GM12878 (cell line): ENCODE measurements at regions not wholly inside any gene's neighbourhood (a gene's known extent, or its start where the extent isn't known, plus 50 kb on each side); places are given as distances from the start of the nearest gene placed in this dataset.

Experiments used
- ATAC-seq: fragments of 200-7000 bp; cut with Tn5 transposase; 3 replicates; pipeline ENCODE4 v1.9.1; 2020; ENCODE audit warnings: mild to moderate bottlenecking, moderate library complexity
- BruUV-seq: library from RNA; stranded (reverse); fragments of 400-500 nt; replicated peaks from 2 replicates; lab custom pipeline; 2021; lab: Mats Ljungman, UMichigan
- CTCF ChIA-PET: fragments of 300-600 bp; sonication (Branson Sonifier 250); formaldehyde crosslinking; extraction: SDS; loops from one replicate; lab custom pipeline; 2021; ENCODE audit warnings: inconsistent platforms; lab: Yijun Ruan, JAX
- POLR2A ChIA-PET: fragments of 350-600 bp; formaldehyde crosslinking; extraction: SDS; loops from one replicate; lab custom pipeline; 2021; ENCODE audit warnings: inconsistent platforms; lab: Charles Lee
- RAD21 ChIA-PET: fragments of 300-600 bp; sonication (Branson Sonifier 250); formaldehyde crosslinking; loops from one replicate; lab custom pipeline; 2023; ENCODE audit warnings: antibody characterized with exemption; ENCODE audit not compliant: unreplicated experiment; lab: Charles Lee
- SMC1A ChIA-PET: fragments of 300-600 bp; sonication (Branson Sonifier 250); formaldehyde crosslinking; loops from one replicate; lab custom pipeline; 2023; ENCODE audit not compliant: unreplicated experiment, uncharacterized antibody; lab: Charles Lee
- DNase-seq: peaks from one replicate; pipeline ENCODE4 v3.0.0-alpha.2; 2011; ENCODE audit warnings: low read depth, low spot score
- FAIRE-seq: peaks from 3 replicates; lab custom pipeline; 2011; peaks lifted over from hg19 to GRCh38; lab: Jason Lieb, UNC
- H2AFZ ChIP-seq: 2 replicates; pipeline ENCODE4 v1.6.0; 2011; ENCODE audit warnings: low read depth, low read length, control low read depth; ENCODE audit not compliant: control insufficient read depth
- H3K27ac ChIP-seq: 2 replicates; pipeline ENCODE4 v1.5.1; 2011; ENCODE audit warnings: control low read depth; ENCODE audit not compliant: control insufficient read depth, insufficient read depth
- H3K27me3 ChIP-seq, 2 experiments: replicated peaks in 1 of 2; 2 replicates each; pipeline versions ENCODE4 v1.6.0 to v1.6.1; 2011; ENCODE audit warnings: low read length in 1 of 2; ENCODE audit not compliant: control insufficient read depth in 2 of 2, insufficient read depth in 2 of 2
- H3K36me3 ChIP-seq, 2 experiments: 2 replicates each; pipeline ENCODE4 v1.5.1; 2011; ENCODE audit warnings: low read length in 1 of 2; ENCODE audit not compliant: control insufficient read depth in 2 of 2, insufficient read depth in 2 of 2
- H3K4me1 ChIP-seq: 2 replicates; pipeline ENCODE4 v1.6.1; 2011; ENCODE audit warnings: mild to moderate bottlenecking, low read length, moderate library complexity, mixed read lengths; ENCODE audit not compliant: control insufficient read depth, insufficient read depth
- H3K4me2 ChIP-seq: 2 replicates; pipeline ENCODE4 v1.6.0; 2011; ENCODE audit warnings: control low read depth; ENCODE audit not compliant: control insufficient read depth, insufficient read depth
- H3K4me3 ChIP-seq: fragments of 200-600 bp; sonication (generic); 2 replicates; pipeline ENCODE4 v1.5.1; 2016
- H3K79me2 ChIP-seq: 2 replicates; pipeline ENCODE4 v1.6.0; 2011; ENCODE audit warnings: low read length; ENCODE audit not compliant: control insufficient read depth, insufficient read depth
- H3K9ac ChIP-seq: 2 replicates; pipeline ENCODE4 v1.8.0; 2011; ENCODE audit warnings: low read length, control low read depth, mixed read lengths; ENCODE audit not compliant: control insufficient read depth, insufficient read depth
- H3K9me3 ChIP-seq: replicated peaks from 3 replicates; pipeline ENCODE4 v1.5.1; 2011; ENCODE audit warnings: mild to moderate bottlenecking, low read length; ENCODE audit not compliant: control insufficient read depth, insufficient read depth
- H4K20me1 ChIP-seq: 2 replicates; pipeline ENCODE4 v1.6.0; 2011; ENCODE audit not compliant: control insufficient read depth, insufficient read depth
- ATF2 ChIP-seq: IDR thresholded peaks from 2 replicates; pipeline ENCODE4 v1.6.1; 2012; ENCODE audit warnings: low read length, inconsistent platforms
- BACH1 ChIP-seq: fragments of 450-650 bp; IDR thresholded peaks from 2 replicates; pipeline ENCODE4 v1.6.1; 2017; ENCODE audit warnings: mild to moderate bottlenecking, borderline replicate concordance
- CREM ChIP-seq: IDR thresholded peaks from 2 replicates; pipeline ENCODE4 v1.6.1; 2014; ENCODE audit warnings: antibody characterized with exemption, low read depth
- EED ChIP-seq: sonication (generic); IDR thresholded peaks from 2 replicates; pipeline ENCODE4 v1.6.1; 2016; ENCODE audit warnings: antibody characterized with exemption, low read depth
- GATAD2B ChIP-seq: fragments of 450-650 bp; conservative IDR thresholded peaks from 2 replicates; pipeline ENCODE4 v1.6.1; 2017; ENCODE audit warnings: low read depth, mild to moderate bottlenecking, moderate library complexity
- HDAC2 ChIP-seq: fragments of 200-600 bp; sonication (generic); IDR thresholded peaks from 2 replicates; pipeline ENCODE4 v1.6.1; 2017
- IRF4 ChIP-seq: IDR thresholded peaks from 2 replicates; pipeline ENCODE4 v1.6.1; 2011; ENCODE audit warnings: low read depth, low read length
- KDM1A ChIP-seq: fragments of 200-600 bp; sonication (generic); IDR thresholded peaks from 2 replicates; pipeline ENCODE4 v1.6.1; 2016; ENCODE audit warnings: borderline replicate concordance
- MEF2B ChIP-seq: fragments of 450-650 bp; IDR thresholded peaks from 2 replicates; pipeline ENCODE4 v1.6.1; 2018; ENCODE audit warnings: mild to moderate bottlenecking, moderate library complexity; ENCODE audit not compliant: partially characterized antibody, poor library complexity, severe bottlenecking
- MTA3 ChIP-seq: IDR thresholded peaks from 2 replicates; pipeline ENCODE4 v1.6.1; 2012; ENCODE audit warnings: low read length, inconsistent platforms, borderline replicate concordance
- PKNOX1 ChIP-seq: fragments of 450-650 bp; IDR thresholded peaks from 2 replicates; pipeline ENCODE4 v1.6.1; 2016; ENCODE audit warnings: mild to moderate bottlenecking
- POLR2AphosphoS5 ChIP-seq: IDR thresholded peaks from 2 replicates; pipeline ENCODE4 v1.6.1; 2011; ENCODE audit warnings: mild to moderate bottlenecking, low read length, inconsistent platforms
- RAD21 ChIP-seq: IDR thresholded peaks from 2 replicates; pipeline ENCODE4 v1.6.1; 2011; ENCODE audit warnings: mild to moderate bottlenecking, low read depth, low read length, moderate library complexity; ENCODE audit not compliant: insufficient read depth
- RELA ChIP-seq: fragments of 450-650 bp; IDR thresholded peaks from 2 replicates; pipeline ENCODE4 v1.8.0; 2014; ENCODE audit warnings: borderline replicate concordance; ENCODE audit not compliant: partially characterized antibody
- TBL1XR1 ChIP-seq: IDR thresholded peaks from 2 replicates; pipeline ENCODE4 v1.6.1; 2012; ENCODE audit warnings: low read depth, low read length, improper control_type of control experiment
- TCF7 ChIP-seq: IDR thresholded peaks from 2 replicates; pipeline ENCODE4 v1.6.1; 2014; ENCODE audit warnings: antibody characterized with exemption, borderline replicate concordance
- ZNF217 ChIP-seq: fragments of 450-650 bp; IDR thresholded peaks from 2 replicates; pipeline ENCODE4 v1.6.1; 2017; ENCODE audit warnings: antibody characterized with exemption, mild to moderate bottlenecking
- WGBS: methylation state at CpG from one replicate; pipeline ENCODE4 v1.1.6; 2016; ENCODE audit warnings: low lambda C conversion rate; ENCODE audit not compliant: insufficient replicate concordance, insufficient coverage; ENCODE audit errors: missing lambda C conversion rate; 5-methylcytosine and 5-hydroxymethylcytosine counted together
- in situ Hi-C: fragments of 300-500 bp; cut with MboI; formaldehyde crosslinking; loops from 9 replicates; pipeline ENCODE4 v1.14.3; 2018; ENCODE audit warnings: mixed read lengths
- intact Hi-C: fragments of 100-400 bp; cut with micrococcal nuclease; formaldehyde crosslinking; loops from one replicate; pipeline ENCODE4 v1.14.2; 2022; ENCODE audit not compliant: unreplicated experiment
- TF ChIP-seq, protein P1 (sequence below): fragments of 450-650 bp; IDR thresholded peaks from 2 replicates; pipeline ENCODE4 v1.6.1; 2017; ENCODE audit warnings: mild to moderate bottlenecking, low read depth, inconsistent platforms; ENCODE audit not compliant: poor library complexity, severe bottlenecking
- TF ChIP-seq, protein P2 (sequence below): fragments of 150-350 bp; IDR thresholded peaks from 2 replicates; pipeline ENCODE4 v1.6.1; 2014; ENCODE audit warnings: mild to moderate bottlenecking, low read depth, low read length
- TF ChIP-seq, protein P3 (sequence below): IDR thresholded peaks from 2 replicates; pipeline ENCODE4 v1.6.1; 2011; ENCODE audit warnings: low read depth, low read length, improper control_type of control experiment, borderline replicate concordance

DNA sequence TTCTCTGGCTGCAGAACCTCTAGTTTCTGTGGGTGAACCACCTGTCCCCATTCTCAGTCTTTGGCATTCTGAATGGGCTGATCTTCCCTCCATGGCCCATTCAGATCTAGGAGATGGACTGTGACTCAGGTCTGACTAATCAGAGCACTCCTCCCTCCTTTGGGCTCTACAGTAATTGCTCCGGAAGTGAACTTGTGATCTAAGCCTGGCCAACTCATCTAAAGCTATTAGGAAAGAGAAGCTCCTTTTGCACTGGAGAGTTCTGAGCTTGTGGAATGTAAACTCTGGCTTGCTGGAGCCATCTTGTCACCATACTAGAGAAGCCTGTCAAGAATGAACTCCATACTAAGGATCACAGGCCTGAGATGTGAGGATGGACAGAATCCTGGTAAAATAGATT is 168.2 kb downstream of the SUDS3 start:
- Histone ChIP-seq H3K79me2 (no peaks in the 10 kb centered on the region), H3K27ac (no peak overlapping the region), H3K4me2 (no peak overlapping the region), H3K4me3 (no peak overlapping the region), H3K36me3 (no peaks in the 10 kb centered on the region), H2AFZ (no peak overlapping the region)
- ChIA-PET SMC1A (no interaction called here), CTCF (no interaction called here)
- WGBS: 80% methylated on average over 1 of the region's 1 CpG
- intact Hi-C loops: no loop called here
- in situ Hi-C loops: no loop called here
- no peak for FAIRE-seq
- no peak for TF ChIP-seq TBL1XR1
- TF ChIP-seq ZNF217: no peak
- no peak for TF ChIP-seq MTA3
- TF ChIP-seq BACH1: no peak
- no peak for TF ChIP-seq TCF7
- no peak for TF ChIP-seq IRF4
- TF ChIP-seq, protein P1, sequence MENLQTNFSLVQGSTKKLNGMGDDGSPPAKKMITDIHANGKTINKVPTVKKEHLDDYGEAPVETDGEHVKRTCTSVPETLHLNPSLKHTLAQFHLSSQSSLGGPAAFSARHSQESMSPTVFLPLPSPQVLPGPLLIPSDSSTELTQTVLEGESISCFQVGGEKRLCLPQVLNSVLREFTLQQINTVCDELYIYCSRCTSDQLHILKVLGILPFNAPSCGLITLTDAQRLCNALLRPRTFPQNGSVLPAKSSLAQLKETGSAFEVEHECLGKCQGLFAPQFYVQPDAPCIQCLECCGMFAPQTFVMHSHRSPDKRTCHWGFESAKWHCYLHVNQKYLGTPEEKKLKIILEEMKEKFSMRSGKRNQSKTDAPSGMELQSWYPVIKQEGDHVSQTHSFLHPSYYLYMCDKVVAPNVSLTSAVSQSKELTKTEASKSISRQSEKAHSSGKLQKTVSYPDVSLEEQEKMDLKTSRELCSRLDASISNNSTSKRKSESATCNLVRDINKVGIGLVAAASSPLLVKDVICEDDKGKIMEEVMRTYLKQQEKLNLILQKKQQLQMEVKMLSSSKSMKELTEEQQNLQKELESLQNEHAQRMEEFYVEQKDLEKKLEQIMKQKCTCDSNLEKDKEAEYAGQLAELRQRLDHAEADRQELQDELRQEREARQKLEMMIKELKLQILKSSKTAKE: no peak
- no peak for TF ChIP-seq MEF2B
- TF ChIP-seq, protein P2, sequence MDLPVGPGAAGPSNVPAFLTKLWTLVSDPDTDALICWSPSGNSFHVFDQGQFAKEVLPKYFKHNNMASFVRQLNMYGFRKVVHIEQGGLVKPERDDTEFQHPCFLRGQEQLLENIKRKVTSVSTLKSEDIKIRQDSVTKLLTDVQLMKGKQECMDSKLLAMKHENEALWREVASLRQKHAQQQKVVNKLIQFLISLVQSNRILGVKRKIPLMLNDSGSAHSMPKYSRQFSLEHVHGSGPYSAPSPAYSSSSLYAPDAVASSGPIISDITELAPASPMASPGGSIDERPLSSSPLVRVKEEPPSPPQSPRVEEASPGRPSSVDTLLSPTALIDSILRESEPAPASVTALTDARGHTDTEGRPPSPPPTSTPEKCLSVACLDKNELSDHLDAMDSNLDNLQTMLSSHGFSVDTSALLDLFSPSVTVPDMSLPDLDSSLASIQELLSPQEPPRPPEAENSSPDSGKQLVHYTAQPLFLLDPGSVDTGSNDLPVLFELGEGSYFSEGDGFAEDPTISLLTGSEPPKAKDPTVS: no peak
- TF ChIP-seq, protein P3, sequence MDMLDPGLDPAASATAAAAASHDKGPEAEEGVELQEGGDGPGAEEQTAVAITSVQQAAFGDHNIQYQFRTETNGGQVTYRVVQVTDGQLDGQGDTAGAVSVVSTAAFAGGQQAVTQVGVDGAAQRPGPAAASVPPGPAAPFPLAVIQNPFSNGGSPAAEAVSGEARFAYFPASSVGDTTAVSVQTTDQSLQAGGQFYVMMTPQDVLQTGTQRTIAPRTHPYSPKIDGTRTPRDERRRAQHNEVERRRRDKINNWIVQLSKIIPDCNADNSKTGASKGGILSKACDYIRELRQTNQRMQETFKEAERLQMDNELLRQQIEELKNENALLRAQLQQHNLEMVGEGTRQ: no peak
- TF ChIP-seq KDM1A: no peak
- TF ChIP-seq GATAD2B: no peak
- no peak for TF ChIP-seq HDAC2
- no peak for TF ChIP-seq ATF2
- no peak for TF ChIP-seq RELA
- TF ChIP-seq PKNOX1: no peak
- TF ChIP-seq EED: no peak
- TF ChIP-seq POLR2AphosphoS5: no peak
- no peak for TF ChIP-seq RAD21
- no peak for TF ChIP-seq CREM
- TF ChIP-seq, all 136 proteins: peak for 0
- RAD21 ChIA-PET: no interaction called here
- Histone ChIP-seq H3K27me3 (no peaks in the 10 kb centered on the region), H4K20me1 (no peaks in the 10 kb centered on the region), H3K4me1 (no peaks in the 10 kb centered on the region), H3K9ac (no peak overlapping the region), H3K9me3 (no peaks in the 10 kb centered on the region)
- no TSS peak for BruUV-seq
- POLR2A ChIA-PET: interaction anchor here (0.6 kb wide), 1 partner anchor 91 kb away, joined by 3 read pairs; no protein-coding TSS in a partner anchor
- DNase-seq: no peak
- no peak for ATAC-seq
